ENCODE measurements at regions not wholly inside any gene's neighbourhood (a gene's known extent, or its start where the extent isn't known, plus 50 kb on each side); places are given as distances from the start of the nearest gene placed in this dataset.
"Not testable (repeated sequence)": the region's sequence is repeated elsewhere in the genome, so short reads cannot be mapped to it uniquely, and the experiment has no call there.

- not testable (repeated sequence) for DNase-seq (ENCODE audit: low read depth)
Measured at GRCh38 chr15:77896147-77897112, 181.1 kb downstream of the TBC1D2B start.

- no peak for DNase-seq (ENCODE audit: low read depth)
Measured at GRCh38 chr15:77895742-77896141, 181.8 kb downstream of the TBC1D2B start.

- not testable (repeated sequence) for DNase-seq (ENCODE audit: low read depth)
Measured at GRCh38 chr15:77895145-77895544, 182.4 kb downstream of the TBC1D2B start.

- DNase-seq (ENCODE audit: low read depth), result not testable (repeated sequence)
Measured at GRCh38 chr15:77893671-77894640, 183.6 kb downstream of the TBC1D2B start.

- not testable (repeated sequence) for DNase-seq (ENCODE audit: low read depth)
Measured at GRCh38 chr15:77893246-77893645, 184.3 kb downstream of the TBC1D2B start.

- no peak for DNase-seq (ENCODE audit: low read depth)
Measured at GRCh38 chr15:77892335-77892734, 185.2 kb downstream of the TBC1D2B start.

GRCh38 chr15:77891862-77892261, 185.6 kb downstream of the TBC1D2B start:
- DNase-seq (ENCODE audit: low read depth), result not testable (repeated sequence)

GRCh38 chr15:77890911-77891801, 186.4 kb downstream of the TBC1D2B start:
- DNase-seq (ENCODE audit: low read depth), result not testable (repeated sequence)

- DNase-seq (ENCODE audit: low read depth), result not testable (repeated sequence)
Measured at GRCh38 chr15:77889828-77890725, 187.4 kb downstream of the TBC1D2B start.

GRCh38 chr15:77889009-77889806, 188.3 kb downstream of the TBC1D2B start:
- DNase-seq (ENCODE audit: low read depth), result no peak

- DNase-seq (ENCODE audit: low read depth), result not testable (repeated sequence)
Measured at GRCh38 chr15:77887563-77888429, 189.7 kb downstream of the TBC1D2B start.

- DNase-seq (ENCODE audit: low read depth), result no peak
Measured at GRCh38 chr15:77886805-77887448, 190.6 kb downstream of the TBC1D2B start.

- DNase-seq (ENCODE audit: low read depth), result not testable (repeated sequence)
Measured at GRCh38 chr15:77885877-77886500, 191.5 kb downstream of the TBC1D2B start.

GRCh38 chr15:77883012-77883411, 194.5 kb downstream of the TBC1D2B start:
- not testable (repeated sequence) for DNase-seq (ENCODE audit: low read depth)

- no peak for DNase-seq (ENCODE audit: low read depth)
Measured at GRCh38 chr15:77881950-77882349, 195.6 kb downstream of the TBC1D2B start.

GRCh38 chr15:77881535-77881934, 196.0 kb downstream of the TBC1D2B start:
- not testable (repeated sequence) for DNase-seq (ENCODE audit: low read depth)

- DNase-seq (ENCODE audit: low read depth), result not testable (repeated sequence)
Measured at GRCh38 chr15:77879466-77879865, 198.0 kb downstream of the TBC1D2B start.
